HepG2 (cell line): ENCODE measurements at regions not wholly inside any gene's neighbourhood (a gene's known extent, or its start where the extent isn't known, plus 50 kb on each side); places are given as distances from the start of the nearest gene placed in this dataset.

Experiments
- ATAC-seq: fragments of 200-7000 bp; cut with Tn5 transposase; 3 replicates; pipeline ENCODE4 v1.9.1; 2020; ENCODE audit warnings: mild to moderate bottlenecking, moderate library complexity
- BruUV-seq: library from RNA; stranded (reverse); fragments of 400-500 nt; replicated peaks from 2 replicates; lab custom pipeline; 2021; lab: Mats Ljungman, UMichigan
- CTCF ChIA-PET: fragments of 300-600 bp; formaldehyde crosslinking; extraction: SDS; loops from one replicate; lab custom pipeline; 2021; ENCODE audit warnings: low total read pairs, inconsistent platforms, low intra/inter-chr PET ratio; lab: Yijun Ruan, JAX
- POLR2A ChIA-PET: fragments of 350-600 bp; sonication (Branson Sonifier 250); formaldehyde crosslinking; loops from one replicate; lab custom pipeline; 2020; ENCODE audit warnings: antibody characterized with exemption, inconsistent platforms; lab: Yijun Ruan, JAX
- DNase-seq: peaks from one replicate; pipeline ENCODE4 v3.0.0-alpha.2; 2015; ENCODE audit warnings: low spot score
- FAIRE-seq: peaks from 3 replicates; lab custom pipeline; 2011; peaks lifted over from hg19 to GRCh38; lab: Jason Lieb, UNC
- H2AFZ ChIP-seq: one replicate; pipeline ENCODE4 v1.6.1; 2011; ENCODE audit warnings: low read length, inconsistent platforms
- H3K27ac ChIP-seq: fragments of 300-600 bp; 3 replicates; pipeline ENCODE4 v1.8.0; 2011; ENCODE audit warnings: mixed run types, mild to moderate bottlenecking, mixed read lengths, low read length, inconsistent platforms; ENCODE audit not compliant: insufficient read depth; ENCODE audit errors: extremely low read length
- H3K27me3 ChIP-seq, 2 experiments: fragments of 200-600 bp in 1 of 2; 2 replicates in 1 of 2; 3 replicates in 1 of 2; pipeline versions ENCODE4 v1.6.0 to v1.8.0; 2011; ENCODE audit warnings: low read length in 2 of 2, mild to moderate bottlenecking in 2 of 2, moderate library complexity in 2 of 2, inconsistent platforms in 1 of 2; ENCODE audit not compliant: insufficient read depth in 2 of 2, control insufficient read depth in 1 of 2
- H3K36me3 ChIP-seq, 2 experiments: fragments of 200-600 bp in 1 of 2; replicated peaks in 1 of 2; 2 replicates in 1 of 2; 3 replicates in 1 of 2; pipeline versions ENCODE4 v1.5.1 to v1.8.0; 2011; ENCODE audit warnings: low read length in 2 of 2, inconsistent platforms in 1 of 2; ENCODE audit not compliant: insufficient read depth in 2 of 2, control insufficient read depth in 1 of 2
- H3K4me1 ChIP-seq: 2 replicates; pipeline ENCODE4 v1.5.1; 2012; ENCODE audit warnings: low read length, inconsistent platforms; ENCODE audit not compliant: insufficient read depth
- H3K4me2 ChIP-seq: 2 replicates; pipeline ENCODE4 v1.6.0; 2011; ENCODE audit warnings: low read depth, low read length, inconsistent platforms
- H3K4me3 ChIP-seq, 3 experiments: fragments of 200-600 bp in 1 of 3; sonication (generic), shearing (Covaris generic) in 1 of 3; replicated peaks in 1 of 3; 2 replicates each; pipeline ENCODE4 v1.5.1; 2011 to 2016; ENCODE audit warnings: low read length in 3 of 3, inconsistent platforms in 2 of 3, low read depth in 2 of 3, mild to moderate bottlenecking in 2 of 3, control low read depth in 1 of 3, mixed read lengths in 1 of 3; ENCODE audit not compliant: insufficient read depth in 1 of 3
- H3K79me2 ChIP-seq: one replicate; pipeline ENCODE4 v1.6.1; 2011; ENCODE audit warnings: low read length, inconsistent platforms; ENCODE audit not compliant: insufficient read depth
- H3K9ac ChIP-seq: 2 replicates; pipeline ENCODE4 v1.6.0; 2011; ENCODE audit warnings: mild to moderate bottlenecking, low read depth, low read length, inconsistent platforms; ENCODE audit not compliant: insufficient read depth
- H3K9me3 ChIP-seq: 2 replicates; pipeline ENCODE4 v1.5.1; 2012; ENCODE audit warnings: mild to moderate bottlenecking, low read length
- H4K20me1 ChIP-seq: 2 replicates; pipeline ENCODE4 v1.6.0; 2011; ENCODE audit warnings: inconsistent platforms, mild to moderate bottlenecking, low read length, moderate library complexity; ENCODE audit not compliant: insufficient read depth
- NCOA1 ChIP-seq: sonication (generic); formaldehyde crosslinking; IDR thresholded peaks from 2 replicates; pipeline ENCODE4 v1.9.0; 2021; ENCODE audit warnings: missing genetic modification reagents
- SOX13 ChIP-seq, 3 experiments: fragments of 450-650 bp in 1 of 3; sonication (generic) in 1 of 3; formaldehyde crosslinking in 1 of 3; IDR thresholded peaks in 2 of 3; conservative IDR thresholded peaks in 1 of 3; 2 replicates each; pipeline versions ENCODE4 v1.5.0 to v1.6.1; 2016 to 2020; ENCODE audit warnings: antibody characterized with exemption in 1 of 3, mild to moderate bottlenecking in 1 of 3, missing compliant biosample characterization in 1 of 3, missing genetic modification reagents in 1 of 3, moderate library complexity in 1 of 3
- TEF ChIP-seq: sonication (generic); formaldehyde crosslinking; IDR thresholded peaks from 2 replicates; pipeline ENCODE4 v1.5.0; 2020; ENCODE audit warnings: missing genetic modification reagents
- WGBS: methylation state at CpG from one replicate; pipeline ENCODE4 v1.1.6; 2017; ENCODE audit warnings: low lambda C conversion rate; 5-methylcytosine and 5-hydroxymethylcytosine counted together
- in situ Hi-C: cut with HindIII; loops from 2 replicates; pipeline ENCODE4 v1.10.0; 2017; ENCODE audit warnings: low pct_unique_long_range_greater_than_20kb; ENCODE audit not compliant: extremely low pct_ligation_motif_present
- intact Hi-C: fragments of 100-400 bp; cut with micrococcal nuclease; formaldehyde crosslinking; loops from one replicate; pipeline ENCODE4 v1.10.0; 2022; ENCODE audit not compliant: unreplicated experiment

DNA sequence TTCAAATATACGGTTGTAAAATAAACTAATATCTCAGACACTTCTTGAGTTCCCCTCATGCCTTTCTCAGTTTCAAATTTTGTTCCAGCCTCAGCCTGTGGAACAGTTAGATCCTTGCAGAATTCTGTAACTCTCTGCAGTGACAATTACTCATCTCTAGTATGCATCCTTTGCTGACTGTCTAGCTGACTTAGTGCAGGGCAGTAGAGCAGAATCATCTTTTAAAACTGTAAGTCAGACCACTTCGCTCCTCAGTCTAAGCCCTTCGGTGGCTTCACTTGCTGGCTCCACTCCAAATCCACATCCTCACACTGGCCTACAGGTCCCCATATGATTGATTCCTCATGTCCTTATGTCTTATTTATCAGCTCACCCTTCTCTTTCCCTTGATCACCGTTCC, 164.1 kb upstream of the ZSWIM2 start:
- Histone ChIP-seq H3K9ac (no peak overlapping the region), H3K36me3 (no peaks in the 10 kb centered on the region), H3K27me3 (no peaks in the 10 kb centered on the region), H3K9me3 (no peaks in the 10 kb centered on the region), H3K4me3 (no peak overlapping the region), H4K20me1 (no peaks in the 10 kb centered on the region), H3K27ac (no peak overlapping the region), H2AFZ (no peak overlapping the region), H3K79me2 (no peaks in the 10 kb centered on the region), H3K4me1 (no peaks in the 10 kb centered on the region), H3K4me2 (no peak overlapping the region)
- ChIA-PET CTCF (no interaction called here), POLR2A (no interaction called here)
- no TSS peak for BruUV-seq
- 4% methylated on average over 4 of the region's 4 CpGs for WGBS
- no peak for TF ChIP-seq TEF
- intact Hi-C loops, result no loop called here
- no peak for DNase-seq
- no peak for FAIRE-seq
- ATAC-seq, result no peak
- in situ Hi-C loops, result no loop called here

- DNase-seq (no peak), FAIRE-seq (no peak), ATAC-seq (no peak)
- H3K4me3 ChIP-seq, result no peak overlapping the region
- H3K27me3 ChIP-seq, result no peaks in the 10 kb centered on the region
- CTCF ChIA-PET, result no interaction called here
- no peak overlapping the region for H3K4me2 ChIP-seq
- H3K4me1 ChIP-seq, result no peaks in the 10 kb centered on the region
- H3K27ac ChIP-seq, result no peak overlapping the region
- no peaks in the 10 kb centered on the region for H4K20me1 ChIP-seq
- POLR2A ChIA-PET, result no interaction called here
- intact Hi-C loops, result no loop called here
- no peaks in the 10 kb centered on the region for H3K79me2 ChIP-seq
- no peaks in the 10 kb centered on the region for H3K9me3 ChIP-seq
- no TSS peak for BruUV-seq
- H2AFZ ChIP-seq, result no peak overlapping the region
- no peak for TF ChIP-seq NCOA1 (CRISPR knock-in tag)
- no peak for TF ChIP-seq SOX13 (IDR thresholded peaks at IDR 0.05)
- no peak for TF ChIP-seq SOX13 (CRISPR knock-in tag; conservative IDR thresholded peaks at IDR 0.05 in 1 of 2, IDR thresholded peaks at IDR 0.05 in 1 of 2)
- H3K9ac ChIP-seq, result no peak overlapping the region
- H3K36me3 ChIP-seq, result no peaks in the 10 kb centered on the region
- 2% methylated on average over 3 of the region's 3 CpGs for WGBS
- in situ Hi-C loops, result no loop called here
Measured at GRCh38 chr2:187011206-187011832, 162.3 kb upstream of the ZSWIM2 start.
